ENCODE measurements at regions not wholly inside any gene's neighbourhood (a gene's known extent, or its start where the extent isn't known, plus 50 kb on each side); places are given as distances from the start of the nearest gene placed in this dataset.
"Not testable (repeated sequence)": the region's sequence is repeated elsewhere in the genome, so short reads cannot be mapped to it uniquely, and the experiment has no call there.

DNA sequence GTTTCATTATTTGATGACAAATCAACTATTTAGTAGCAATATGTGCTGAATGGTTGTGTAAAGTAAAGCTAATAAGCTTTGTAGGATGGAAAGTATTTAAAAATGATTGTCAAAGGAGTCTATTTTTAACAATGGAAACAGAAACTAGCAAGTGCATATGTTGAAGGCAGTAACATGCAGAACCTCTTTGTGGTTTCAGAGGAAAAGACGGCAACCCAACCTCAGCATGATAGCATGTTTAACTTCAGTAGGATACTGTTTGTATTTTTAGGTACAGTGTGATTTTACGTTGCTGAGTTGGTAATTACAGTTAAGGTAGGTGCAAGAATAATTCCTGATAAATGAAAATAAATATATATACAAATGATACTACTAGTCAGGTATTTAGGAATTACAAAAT is 545.4 kb downstream of the CDY1 start:
- H3K4me3 ChIP-seq (ENCODE audit: low read depth, low read length); DNase-seq (ENCODE audit: low read depth): not testable (repeated sequence)

DNA sequence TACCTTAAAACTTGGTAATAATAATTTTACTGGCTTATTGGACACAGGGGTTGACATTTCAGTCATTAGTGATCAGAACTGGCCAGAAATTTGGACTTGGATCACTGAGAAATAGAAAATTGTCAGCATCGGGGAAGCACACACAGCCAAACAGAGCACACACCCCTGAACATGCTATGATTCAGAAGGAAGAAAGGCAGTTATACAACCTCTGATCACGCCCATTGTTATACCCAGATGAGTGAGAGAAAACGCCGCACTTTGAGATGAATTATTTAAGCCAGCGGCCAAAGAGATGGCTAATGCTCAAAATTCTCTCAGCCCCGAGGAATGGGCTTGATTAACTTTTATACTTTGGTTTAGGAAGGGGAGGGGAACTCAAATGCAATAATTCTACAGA is 557.4 kb downstream of the CDY1 start:
- not testable (repeated sequence) for DNase-seq (ENCODE audit: low read depth); H3K4me3 ChIP-seq (ENCODE audit: low read depth, low read length)

DNA sequence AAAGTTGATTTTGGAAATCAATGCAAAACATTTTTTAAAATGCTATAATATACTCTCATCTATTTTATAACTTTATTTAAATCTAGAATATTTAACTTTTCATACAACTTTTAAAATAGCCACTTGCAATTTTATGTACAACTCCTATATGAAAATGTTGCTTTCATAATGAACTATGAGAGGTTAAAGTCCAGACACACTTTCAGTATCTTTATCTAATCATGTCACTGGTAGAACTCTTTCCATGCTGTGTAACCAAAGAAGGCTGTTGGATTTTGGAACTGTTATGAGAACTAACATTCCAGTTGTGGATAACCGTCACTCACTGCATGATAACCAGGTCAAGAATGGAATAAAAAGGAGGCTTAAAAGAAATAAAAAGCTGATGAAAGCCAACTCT is 603.1 kb downstream of the CDY1 start:
- DNase-seq (ENCODE audit: low read depth): not testable (repeated sequence)

DNA sequence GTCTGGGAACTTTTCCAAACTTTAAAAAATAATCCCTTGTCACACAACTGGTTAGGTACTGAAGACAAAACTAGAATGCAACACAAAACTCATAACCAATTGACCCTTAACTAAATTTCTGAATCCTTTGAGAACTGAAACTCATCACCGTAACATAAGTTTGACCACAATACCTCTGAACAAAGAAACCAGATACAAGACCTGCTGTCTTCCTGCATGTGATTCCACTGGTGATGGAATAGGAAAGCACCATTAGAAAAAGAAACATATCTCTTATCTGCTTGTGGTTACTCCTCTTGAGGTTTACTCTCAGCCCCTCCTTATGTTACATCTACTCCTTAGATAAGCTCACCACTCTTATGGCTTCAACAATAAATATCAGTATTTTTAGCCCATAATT is 603.6 kb downstream of the CDY1 start:
- not testable (repeated sequence) for H3K4me3 ChIP-seq (ENCODE audit: low read depth, low read length); DNase-seq (ENCODE audit: low read depth)

More for the DNA sequence above, 603.1 kb downstream of the CDY1 start:
- not testable (repeated sequence) for H3K4me3 ChIP-seq (ENCODE audit: low read depth, low read length)

DNA sequence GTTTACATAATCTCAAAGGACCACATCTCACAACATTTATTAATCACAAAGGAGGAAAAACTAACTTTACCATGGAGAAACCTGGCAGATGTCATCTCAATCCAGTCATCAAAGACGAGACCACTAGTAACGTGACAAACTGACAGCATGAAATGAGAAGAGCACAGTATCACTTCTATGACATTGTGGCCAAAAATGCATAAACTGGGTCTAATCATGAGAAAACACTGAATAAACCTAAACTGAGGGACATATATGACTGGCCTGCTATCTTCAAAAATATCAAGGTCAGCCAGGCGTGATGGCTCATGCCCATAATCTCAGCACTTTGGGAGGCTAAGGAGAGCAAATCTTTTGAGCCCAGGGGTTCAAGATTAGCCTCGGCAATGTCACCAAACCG is 619.0 kb downstream of the CDY1 start:
- H3K4me3 ChIP-seq (ENCODE audit: low read depth, low read length); DNase-seq (ENCODE audit: low read depth): not testable (repeated sequence)

DNA sequence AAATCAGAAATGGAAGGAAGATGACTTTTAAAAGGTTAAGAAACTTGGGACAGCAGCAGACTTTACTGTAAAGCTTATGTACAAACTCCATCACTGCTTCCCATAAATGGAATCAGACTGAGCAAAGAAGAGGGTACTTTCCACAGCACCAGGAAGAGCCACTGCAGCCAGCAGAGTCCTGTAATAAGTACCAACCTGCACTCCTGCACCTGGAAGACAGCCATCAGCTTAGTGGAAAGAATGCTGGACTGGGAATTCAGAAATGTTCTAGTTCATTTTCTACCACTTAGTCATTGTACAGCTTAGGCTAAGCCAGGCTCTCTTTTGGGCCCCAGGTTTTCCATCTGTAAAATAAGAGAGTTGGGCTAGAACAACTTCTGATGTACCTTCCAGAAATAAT is 632.3 kb downstream of the CDY1 start:
- not testable (repeated sequence) for H3K4me3 ChIP-seq (ENCODE audit: low read depth, low read length); DNase-seq (ENCODE audit: low read depth)

DNA sequence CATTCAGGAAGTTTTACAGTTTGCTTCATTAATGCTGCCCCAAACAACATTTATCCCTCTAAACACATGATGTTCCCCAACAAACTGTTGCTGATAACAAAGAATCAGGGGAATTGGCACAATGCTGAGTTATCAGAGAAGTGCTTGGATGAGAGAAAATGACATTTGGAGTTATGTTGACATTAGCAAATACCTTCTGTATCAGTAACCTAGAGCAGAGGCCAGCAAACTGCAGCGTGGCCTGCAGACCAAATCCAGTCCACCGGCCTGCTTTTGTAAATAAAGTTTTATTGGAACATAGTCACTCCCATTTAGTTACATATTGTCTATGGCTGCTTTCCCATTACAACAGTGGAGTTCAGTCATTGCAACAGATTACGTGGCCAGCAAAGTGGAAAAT is 643.5 kb downstream of the CDY1 start:
- not testable (repeated sequence) for DNase-seq (ENCODE audit: low read depth); H3K4me3 ChIP-seq (ENCODE audit: low read depth, low read length)

DNA sequence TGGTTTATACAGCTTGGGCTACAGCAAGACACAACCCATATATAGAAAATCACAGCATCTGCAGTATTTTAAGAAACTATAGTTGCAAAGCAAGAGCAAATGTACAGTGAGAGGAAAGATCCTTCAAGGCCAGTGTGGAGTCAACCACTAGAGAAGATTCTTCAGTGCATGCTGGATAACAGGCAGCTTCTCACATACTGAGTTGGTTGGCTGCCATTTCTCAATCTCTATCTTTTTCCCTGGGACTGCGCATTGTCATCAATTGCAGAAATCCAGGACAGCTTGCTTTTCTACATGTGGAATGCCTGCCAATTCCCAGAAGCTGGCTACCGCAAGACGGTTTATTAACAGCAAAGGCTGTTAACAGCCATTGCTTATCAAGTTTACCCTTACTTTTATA is 646.5 kb downstream of the CDY1 start:
- not testable (repeated sequence) for DNase-seq (ENCODE audit: low read depth); H3K4me3 ChIP-seq (ENCODE audit: low read depth, low read length)

DNA sequence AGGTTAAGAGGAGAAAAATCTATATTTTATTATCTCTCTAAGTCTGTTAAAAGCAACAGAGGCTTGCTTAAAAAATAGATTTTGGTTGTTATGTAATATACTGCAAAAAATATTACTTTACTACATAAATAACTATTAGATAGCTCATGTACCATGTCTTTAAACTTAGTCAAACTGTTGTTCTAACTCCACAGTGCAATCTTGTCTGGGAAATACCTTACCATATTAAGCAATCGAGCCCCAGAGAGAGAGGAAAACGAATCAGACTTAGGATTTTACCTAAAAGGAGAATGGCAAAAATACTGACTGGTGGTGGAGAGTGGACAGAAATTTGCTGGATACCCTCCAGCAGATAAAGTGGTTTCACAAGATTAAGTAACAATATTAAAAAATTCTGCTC is 647.0 kb downstream of the CDY1 start:
- DNase-seq (ENCODE audit: low read depth); H3K4me3 ChIP-seq (ENCODE audit: low read depth, low read length): not testable (repeated sequence)

DNA sequence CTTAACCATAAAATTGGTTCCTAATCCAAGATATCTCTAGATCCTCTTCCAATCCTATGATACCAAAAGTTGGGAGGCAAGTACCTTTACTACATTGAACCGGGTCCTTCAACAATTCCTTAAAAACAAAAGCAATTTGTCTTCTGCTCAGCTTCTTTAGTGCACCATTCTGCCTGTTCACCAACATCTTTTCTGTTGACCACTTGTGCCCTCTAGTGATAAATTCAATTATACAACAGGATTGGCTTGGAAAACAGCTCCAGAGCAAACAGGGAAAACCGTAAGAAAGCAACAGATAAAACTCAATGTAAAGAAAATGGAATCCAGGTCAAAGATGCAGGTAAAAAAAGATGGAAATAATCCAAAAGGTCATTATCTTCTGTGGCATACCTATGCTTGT is 651.2 kb downstream of the CDY1 start:
- DNase-seq (ENCODE audit: low read depth); H3K4me3 ChIP-seq (ENCODE audit: low read depth, low read length): not testable (repeated sequence)

DNA sequence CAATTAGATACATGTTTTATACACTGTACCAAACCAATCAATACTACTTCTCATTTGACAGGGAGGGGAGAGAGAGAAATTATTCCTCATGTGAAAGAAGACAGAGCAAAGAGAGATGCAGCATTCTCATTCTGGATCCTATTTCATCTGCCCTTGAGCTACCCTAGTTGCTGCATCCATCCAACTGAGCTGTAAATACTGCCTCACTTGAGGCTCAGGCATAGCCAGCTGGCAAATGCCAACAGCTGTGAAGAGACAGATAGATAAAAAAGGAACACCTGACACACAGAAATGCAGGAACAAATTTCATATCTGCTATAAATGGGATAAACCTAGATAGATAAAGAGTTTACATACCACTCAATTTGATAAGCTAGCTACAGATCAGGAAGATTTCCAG is 684.1 kb downstream of the CDY1 start:
- DNase-seq (ENCODE audit: low read depth); H3K4me3 ChIP-seq (ENCODE audit: low read depth, low read length): not testable (repeated sequence)

DNA sequence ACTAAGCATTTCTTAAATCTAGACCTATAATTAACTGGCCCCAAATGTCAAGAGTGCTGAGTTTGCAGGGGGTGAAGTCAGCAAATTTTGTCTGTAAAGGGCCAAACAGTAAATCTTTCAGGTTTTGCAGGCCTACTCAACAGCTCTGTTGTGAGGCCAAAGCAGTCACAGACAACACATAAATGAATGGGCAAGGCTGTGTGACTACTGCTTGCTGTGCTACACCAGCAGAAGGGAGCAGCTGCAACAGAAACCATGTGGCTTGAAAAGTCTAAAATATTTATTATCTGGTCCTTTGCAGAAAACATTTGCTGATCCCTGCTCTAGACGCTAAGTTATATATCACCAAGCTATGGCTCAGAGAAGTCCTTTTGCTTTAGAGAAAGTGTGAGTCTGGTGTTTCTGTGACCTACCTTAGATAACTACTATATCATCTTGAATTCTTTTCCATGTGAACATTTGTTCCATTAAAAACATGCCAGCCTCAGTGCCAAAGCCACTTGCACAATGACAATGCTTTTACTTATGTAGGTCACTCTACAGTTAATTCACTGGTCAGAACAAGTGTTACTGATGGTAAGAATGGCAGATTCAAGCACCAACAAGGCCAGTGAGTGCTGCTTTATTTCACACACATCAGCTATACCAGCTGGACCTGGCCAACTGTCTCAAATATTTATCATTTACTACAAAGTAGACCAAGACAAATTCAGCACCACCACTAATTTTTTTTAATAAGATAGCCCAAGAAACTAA is 684.9 kb downstream of the CDY1 start:
- H3K4me3 ChIP-seq (ENCODE audit: low read depth, low read length); DNase-seq (ENCODE audit: low read depth): not testable (repeated sequence)

DNA sequence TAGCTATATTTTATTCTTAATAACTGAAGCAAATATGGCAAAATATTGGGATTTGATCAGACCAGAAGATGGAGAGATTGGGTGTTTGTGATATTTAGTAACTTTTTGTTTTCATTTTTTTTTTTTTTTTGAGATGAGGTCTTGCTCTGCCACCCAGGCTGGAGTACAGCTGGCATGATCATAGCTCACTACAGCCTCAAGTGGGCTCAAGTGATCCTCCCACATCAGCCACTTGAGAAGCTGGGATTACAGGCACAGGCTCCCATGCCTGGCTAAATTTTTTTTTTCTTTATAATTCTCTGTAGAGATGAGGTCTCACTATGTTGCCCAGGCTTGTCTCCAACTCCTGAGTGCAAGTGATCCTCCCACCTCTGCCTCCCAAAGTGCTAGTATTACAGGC is 686.4 kb downstream of the CDY1 start:
- H3K4me3 ChIP-seq (ENCODE audit: low read depth, low read length); DNase-seq (ENCODE audit: low read depth): not testable (repeated sequence)

DNA sequence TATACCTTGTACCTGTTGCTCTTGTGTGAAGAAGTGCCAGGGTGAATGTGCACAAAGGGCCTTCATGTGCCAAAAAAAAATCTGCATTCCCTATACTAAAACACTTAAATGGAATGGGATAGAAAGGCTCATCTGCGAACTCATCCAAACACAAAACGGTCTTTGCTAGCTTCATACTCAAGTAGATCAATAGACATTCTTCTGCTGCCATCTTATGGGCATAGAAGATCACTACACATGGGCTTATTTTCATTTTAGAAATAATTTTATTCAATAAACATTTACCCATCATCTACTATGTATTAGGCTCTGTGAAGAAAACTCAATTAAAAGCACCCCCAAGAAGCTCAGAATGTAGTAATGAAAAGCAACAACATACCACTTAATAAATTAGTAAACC is 693.1 kb downstream of the CDY1 start:
- H3K4me3 ChIP-seq (ENCODE audit: low read depth, low read length); DNase-seq (ENCODE audit: low read depth): not testable (repeated sequence)

DNA sequence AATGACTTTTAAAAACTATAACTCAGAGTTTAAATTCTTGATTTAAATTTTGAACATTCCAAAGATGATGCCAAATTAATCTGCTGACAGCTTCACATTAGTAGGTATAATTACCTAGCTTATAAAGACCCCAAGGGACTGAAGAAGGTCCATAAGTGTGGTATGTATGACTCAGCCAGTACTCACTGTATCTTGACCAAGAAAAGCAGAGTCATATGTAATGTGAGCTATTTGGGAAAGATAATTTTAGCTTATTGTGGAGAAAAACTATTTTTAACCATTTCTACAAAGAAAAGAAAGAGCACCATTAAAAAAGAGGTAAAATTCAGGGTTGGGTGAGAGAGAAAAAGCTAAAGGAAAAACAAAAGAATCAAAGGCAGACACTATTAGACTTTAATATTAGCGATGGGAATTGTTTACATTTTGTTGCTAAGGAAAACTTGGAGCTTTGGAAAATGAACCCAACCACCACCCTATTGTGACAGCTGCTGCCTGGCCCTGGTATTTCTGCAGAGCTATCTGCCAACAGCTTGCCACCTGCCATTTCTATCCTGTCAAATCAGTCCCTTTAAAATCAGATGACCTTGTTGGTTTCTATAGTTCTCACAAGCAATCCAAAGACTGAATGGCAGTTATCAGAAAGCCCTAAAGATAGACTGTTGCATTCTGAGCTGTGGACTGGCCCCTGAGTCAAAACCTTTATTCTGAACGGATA is 697.7 kb downstream of the CDY1 start:
- DNase-seq (ENCODE audit: low read depth); H3K4me3 ChIP-seq (ENCODE audit: low read depth, low read length): not testable (repeated sequence)

DNA sequence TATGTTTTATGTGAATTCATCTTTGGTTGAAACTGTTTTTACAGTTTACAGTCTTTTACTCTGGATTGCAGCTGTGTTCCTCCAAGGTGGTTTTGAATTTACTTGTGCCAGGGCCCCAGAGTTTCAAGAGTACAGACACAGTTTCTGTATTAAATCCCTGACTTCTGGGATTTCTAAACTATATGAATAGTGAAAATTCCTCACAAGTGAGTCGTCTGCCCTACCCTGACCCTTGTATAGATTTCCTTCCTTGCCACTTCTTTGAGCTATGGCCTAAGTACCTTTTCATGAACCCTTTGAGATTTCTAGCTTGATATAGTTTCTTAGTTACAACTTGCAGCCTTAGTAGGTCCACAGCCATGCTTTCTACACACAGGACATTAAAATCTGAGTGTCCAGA is 700.8 kb downstream of the CDY1 start:
- DNase-seq (ENCODE audit: low read depth): not testable (repeated sequence)

DNA sequence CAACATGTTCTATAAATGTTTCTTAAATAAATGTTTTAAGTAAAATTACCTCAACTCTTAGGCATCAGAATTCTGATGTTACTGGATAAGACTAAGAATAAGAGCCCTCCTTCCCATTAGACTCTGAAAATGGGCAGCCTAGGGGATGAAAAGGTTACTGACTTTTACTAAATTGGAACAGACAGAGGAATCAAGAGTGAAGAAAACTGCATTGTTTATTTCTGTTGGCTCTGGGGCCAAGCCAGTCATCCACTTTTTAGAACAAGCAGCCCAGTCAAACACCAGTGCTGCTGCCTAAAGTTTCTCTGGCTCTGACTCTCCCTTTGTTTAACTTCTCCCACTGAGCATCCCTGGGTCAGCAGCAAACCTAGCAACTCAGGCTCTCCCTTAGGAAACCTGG is 731.0 kb downstream of the CDY1 start:
- not testable (repeated sequence) for DNase-seq (ENCODE audit: low read depth); H3K4me3 ChIP-seq (ENCODE audit: low read depth, low read length)

More for the DNA sequence above, 700.8 kb downstream of the CDY1 start:
- H3K4me3 ChIP-seq (ENCODE audit: low read depth, low read length): not testable (repeated sequence)

Measured in NB4 (cell line).